SK-N-MC (cell line): ENCODE measurements at regions not wholly inside any gene's neighbourhood (a gene's known extent, or its start where the extent isn't known, plus 50 kb on each side); places are given as distances from the start of the nearest gene placed in this dataset.

ENCODE experiments used
- EZH2 ChIP-seq: fragments of 200-600 bp; sonication (generic); IDR thresholded peaks from one replicate; pipeline ENCODE4 v1.6.1; 2017; ENCODE audit warnings: antibody characterized with exemption
- FOXP2 ChIP-seq: optimal IDR thresholded peaks from 2 replicates; pipeline ENCODE3; 2011; ENCODE audit warnings: mild to moderate bottlenecking, moderate library complexity; ENCODE audit not compliant: insufficient read depth; ENCODE audit errors: extremely low read length, control extremely low read depth
- POLR2AphosphoS5 ChIP-seq: IDR thresholded peaks from 2 replicates; pipeline ENCODE4 v1.6.1; 2012; ENCODE audit warnings: mild to moderate bottlenecking, low read depth, low read length, borderline replicate concordance

DNA sequence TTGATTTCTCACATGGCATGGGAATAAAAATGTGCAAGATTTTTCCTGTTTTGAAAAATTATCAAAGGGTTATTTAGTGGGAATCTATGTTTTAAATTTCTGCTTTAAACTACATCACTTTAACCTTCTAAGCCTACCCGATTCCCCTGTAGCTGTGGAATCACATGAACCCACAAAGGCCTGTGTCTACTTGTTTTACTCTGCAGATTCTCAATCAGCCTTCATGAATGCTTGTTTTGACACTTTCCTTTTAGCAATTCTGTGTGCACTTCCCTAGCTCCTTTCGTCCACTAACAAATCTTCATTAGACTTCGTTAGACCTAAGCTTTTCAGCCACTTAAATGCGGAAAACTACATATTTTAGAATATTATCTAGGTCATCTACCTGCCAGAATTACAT is 56.0 kb upstream of the C1orf21 start:
- TF ChIP-seq EZH2 (no peak), POLR2AphosphoS5 (no peak), FOXP2 (no peak)
